HFFc6 (cell line): ENCODE measurements at regions not wholly inside any gene's neighbourhood (a gene's known extent, or its start where the extent isn't known, plus 50 kb on each side); places are given as distances from the start of the nearest gene placed in this dataset.

ENCODE experiments used
- DNase-seq: peaks from one replicate; pipeline ENCODE4 v3.0.0-alpha.2; 2018
- H3K27ac Mint-ChIP-seq: 2 replicates; pipeline ENCODE4 v1.8.0; 2020; ENCODE audit warnings: mild to moderate bottlenecking, mixed read lengths
- H3K27me3 Mint-ChIP-seq: 2 replicates; pipeline ENCODE4 v1.8.0; 2021; ENCODE audit warnings: mild to moderate bottlenecking, moderate library complexity, mixed read lengths; ENCODE audit not compliant: insufficient read depth
- H3K36me3 Mint-ChIP-seq: 2 replicates; pipeline ENCODE4 v1.8.0; 2021; ENCODE audit warnings: low read depth, mixed read lengths
- H3K4me1 Mint-ChIP-seq: 2 replicates; pipeline ENCODE4 v1.8.0; 2020; ENCODE audit warnings: low read depth, mixed read lengths
- H3K4me3 Mint-ChIP-seq: 2 replicates; pipeline ENCODE4 v1.8.0; 2020; ENCODE audit warnings: mild to moderate bottlenecking, moderate library complexity, mixed read lengths
- H3K9me3 Mint-ChIP-seq: 2 replicates; pipeline ENCODE4 v1.8.0; 2020; ENCODE audit warnings: mild to moderate bottlenecking, mixed read lengths
- TF ChIP-seq, protein P1 (sequence below): fragments of 200-600 bp; sonication (generic); IDR thresholded peaks from 2 replicates; pipeline ENCODE4 v1.5.0; 2021; ENCODE audit warnings: antibody characterized with exemption, mild to moderate bottlenecking

DNA sequence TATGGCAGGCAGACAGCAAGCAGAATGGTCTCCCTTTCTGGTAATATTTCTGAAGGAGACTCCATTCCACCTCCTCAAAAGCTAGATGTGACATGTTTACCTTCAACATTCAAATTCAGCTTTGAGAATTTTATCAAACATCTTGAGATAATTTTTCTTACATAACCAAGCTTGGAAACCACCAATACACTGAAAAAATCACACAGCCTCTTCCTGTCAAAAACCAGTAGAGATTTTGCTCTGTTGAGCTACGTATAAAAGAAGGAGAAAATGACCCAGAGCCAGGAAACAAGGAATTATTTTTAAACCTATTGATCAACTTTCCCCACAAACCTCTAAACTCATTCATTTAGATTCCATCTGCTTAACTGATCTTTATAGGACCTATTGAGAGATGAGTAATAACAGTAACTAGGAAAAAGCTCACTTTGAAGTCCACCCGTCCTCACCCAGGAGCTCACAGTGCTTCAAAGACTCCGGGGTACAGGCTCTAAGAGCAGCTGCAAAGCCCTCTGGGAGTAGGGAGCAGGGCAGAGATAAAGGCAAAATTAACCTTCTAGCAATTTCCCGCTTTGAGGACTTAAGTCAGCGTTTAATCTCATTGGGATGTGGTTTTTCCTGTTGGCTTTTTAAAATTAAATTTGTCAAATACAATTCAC, 318.2 kb upstream of the RASGEF1B start:
- no peak for DNase-seq
- TF ChIP-seq, protein P1, sequence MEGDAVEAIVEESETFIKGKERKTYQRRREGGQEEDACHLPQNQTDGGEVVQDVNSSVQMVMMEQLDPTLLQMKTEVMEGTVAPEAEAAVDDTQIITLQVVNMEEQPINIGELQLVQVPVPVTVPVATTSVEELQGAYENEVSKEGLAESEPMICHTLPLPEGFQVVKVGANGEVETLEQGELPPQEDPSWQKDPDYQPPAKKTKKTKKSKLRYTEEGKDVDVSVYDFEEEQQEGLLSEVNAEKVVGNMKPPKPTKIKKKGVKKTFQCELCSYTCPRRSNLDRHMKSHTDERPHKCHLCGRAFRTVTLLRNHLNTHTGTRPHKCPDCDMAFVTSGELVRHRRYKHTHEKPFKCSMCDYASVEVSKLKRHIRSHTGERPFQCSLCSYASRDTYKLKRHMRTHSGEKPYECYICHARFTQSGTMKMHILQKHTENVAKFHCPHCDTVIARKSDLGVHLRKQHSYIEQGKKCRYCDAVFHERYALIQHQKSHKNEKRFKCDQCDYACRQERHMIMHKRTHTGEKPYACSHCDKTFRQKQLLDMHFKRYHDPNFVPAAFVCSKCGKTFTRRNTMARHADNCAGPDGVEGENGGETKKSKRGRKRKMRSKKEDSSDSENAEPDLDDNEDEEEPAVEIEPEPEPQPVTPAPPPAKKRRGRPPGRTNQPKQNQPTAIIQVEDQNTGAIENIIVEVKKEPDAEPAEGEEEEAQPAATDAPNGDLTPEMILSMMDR = no peak
- Mint-ChIP-seq H3K4me3 (no peak overlapping the region), H3K4me1 (no peaks in the 10 kb centered on the region), H3K27me3 (no peaks in the 10 kb centered on the region; the same call in none of the 2 replicates), H3K27ac (no peak overlapping the region), H3K36me3 (no peaks in the 10 kb centered on the region), H3K9me3 (peaks cover 43% of the 10 kb centered on the region)

DNA sequence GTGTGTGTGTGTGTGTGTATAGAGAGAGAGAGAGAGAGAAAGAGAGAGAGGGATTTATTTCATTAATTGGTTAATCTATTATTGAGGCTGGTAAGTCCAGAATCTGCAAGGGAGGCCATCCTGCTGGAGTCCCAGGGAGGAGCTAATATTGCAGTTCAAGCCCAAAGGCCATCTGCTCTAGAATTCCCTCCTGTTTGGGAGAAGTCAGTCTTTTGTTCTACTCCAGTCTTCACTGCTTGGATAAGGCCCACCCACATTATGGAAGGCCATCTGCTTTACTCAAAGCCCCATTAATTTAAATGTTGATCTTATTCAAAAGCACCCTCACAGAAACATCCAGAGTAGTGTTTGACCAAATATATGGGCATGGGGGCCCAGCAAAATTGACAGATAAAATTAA, 317.5 kb upstream of the RASGEF1B start:
- no peak overlapping the region for H3K4me3 Mint-ChIP-seq

DNA sequence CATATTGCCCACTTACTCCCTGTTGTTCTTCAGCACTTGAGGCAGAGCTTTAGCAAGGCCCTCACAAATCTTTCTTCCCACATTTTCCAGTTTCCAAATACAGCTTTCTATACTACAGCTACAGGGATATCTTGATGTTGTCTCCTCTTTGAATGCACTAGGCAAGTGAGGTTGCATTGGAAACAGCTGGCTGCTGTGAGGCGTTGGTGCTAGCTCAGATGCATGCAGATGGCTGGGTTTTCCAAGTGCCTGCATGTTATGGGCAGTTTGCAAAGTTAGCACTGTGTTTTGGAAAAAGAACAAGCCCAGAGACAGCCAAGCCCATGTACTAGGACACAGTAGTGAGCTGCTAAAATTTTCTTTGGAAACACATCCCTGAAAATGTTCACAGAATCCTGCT, 315.1 kb upstream of the RASGEF1B start:
- TF ChIP-seq, protein P1 = no peak
- DNase-seq = no peak
- peaks cover 29% of the 10 kb centered on the region for H3K9me3 Mint-ChIP-seq
- no peaks in the 10 kb centered on the region for H3K27me3 Mint-ChIP-seq
- H3K36me3 Mint-ChIP-seq = no peaks in the 10 kb centered on the region
- no peak overlapping the region for H3K27ac Mint-ChIP-seq
- no peak overlapping the region for H3K4me3 Mint-ChIP-seq
- H3K4me1 Mint-ChIP-seq = no peaks in the 10 kb centered on the region

More for the DNA sequence above, 317.5 kb upstream of the RASGEF1B start:
- no peak overlapping the region for H3K27ac Mint-ChIP-seq
- H3K36me3 Mint-ChIP-seq = no peaks in the 10 kb centered on the region
- H3K27me3 Mint-ChIP-seq = no peaks in the 10 kb centered on the region; the same call in none of the 2 replicates
- TF ChIP-seq, protein P1 = no peak
- H3K9me3 Mint-ChIP-seq = peaks cover 43% of the 10 kb centered on the region
- no peaks in the 10 kb centered on the region for H3K4me1 Mint-ChIP-seq
- no peak for DNase-seq

DNA sequence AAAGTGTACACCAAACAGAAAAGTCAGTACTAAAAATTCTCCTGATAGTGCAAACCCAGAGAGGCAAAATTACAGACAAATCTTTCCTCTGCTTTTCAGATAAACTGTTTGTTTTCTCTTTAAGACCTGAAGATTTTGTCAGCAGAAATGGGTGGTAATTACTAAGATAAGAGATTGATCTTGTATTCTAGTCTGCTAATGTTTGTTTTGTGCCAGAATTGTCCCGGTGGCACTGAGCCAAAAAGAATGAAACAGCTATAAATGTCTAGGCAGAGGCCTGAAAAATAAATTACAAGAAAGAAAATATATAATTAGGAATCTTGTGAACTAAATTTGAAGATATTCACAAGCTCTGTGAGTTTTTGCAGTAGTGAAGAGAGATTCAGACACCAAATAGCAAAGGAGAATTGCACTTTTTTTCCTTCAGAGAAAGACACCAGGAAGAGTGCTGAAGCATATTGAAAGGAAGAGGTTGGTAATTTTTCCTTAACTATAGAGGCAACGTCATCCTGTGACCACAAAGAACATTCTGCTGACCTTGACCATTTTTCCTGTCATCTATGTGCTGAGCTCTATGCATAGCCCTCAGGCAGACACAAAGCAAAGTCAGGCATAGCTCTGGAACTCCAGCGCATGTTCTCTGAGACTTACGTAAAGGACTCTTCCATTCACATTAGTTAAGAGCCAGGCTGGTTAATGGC, 314.5 kb upstream of the RASGEF1B start:
- H3K27ac Mint-ChIP-seq = no peak overlapping the region
- H3K36me3 Mint-ChIP-seq = no peaks in the 10 kb centered on the region
- peaks cover 24% of the 10 kb centered on the region for H3K9me3 Mint-ChIP-seq
- no peak for DNase-seq
- H3K27me3 Mint-ChIP-seq = no peaks in the 10 kb centered on the region
- H3K4me1 Mint-ChIP-seq = no peaks in the 10 kb centered on the region
- no peak overlapping the region for H3K4me3 Mint-ChIP-seq
- TF ChIP-seq, protein P1 = no peak

DNA sequence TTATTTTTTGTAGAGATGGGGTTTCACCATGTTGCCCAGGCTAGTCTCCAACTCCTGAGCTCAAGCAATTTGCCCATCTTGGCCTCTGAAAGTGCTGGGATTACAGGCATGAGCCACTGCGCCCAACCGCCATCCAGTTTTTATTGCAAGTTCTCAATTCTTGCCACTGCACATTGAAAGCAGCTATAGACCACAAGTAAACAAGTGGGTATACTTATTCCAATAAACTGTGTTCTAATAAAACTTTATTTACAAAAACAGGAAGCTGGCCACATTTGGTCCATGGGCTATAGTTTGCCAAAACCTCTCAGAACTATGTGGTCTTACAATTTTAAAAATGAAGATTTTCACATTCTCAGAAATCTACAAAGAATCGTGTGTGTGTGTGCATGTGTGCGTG, 313.6 kb upstream of the RASGEF1B start:
- Mint-ChIP-seq H3K27ac (no peak overlapping the region), H3K4me1 (no peaks in the 10 kb centered on the region), H3K9me3 (peaks cover 17% of the 10 kb centered on the region), H3K27me3 (no peaks in the 10 kb centered on the region), H3K36me3 (no peaks in the 10 kb centered on the region), H3K4me3 (no peak overlapping the region)
- DNase-seq = no peak
- TF ChIP-seq, protein P1 = no peak
